Fibroblast of lung (primary cell): ENCODE measurements at regions not wholly inside any gene's neighbourhood (a gene's known extent, or its start where the extent isn't known, plus 50 kb on each side); places are given as distances from the start of the nearest gene placed in this dataset.

Experiments used
- DNase-seq, 2 donors: peaks; one replicate each; pipeline versions ENCODE4 v3.0.0 to v3.0.0-alpha.2; 2010; ENCODE audit warnings: low read depth in 2 of 2
- H2AFZ ChIP-seq: 2 replicates; pipeline ENCODE4 v1.5.1; 2012; ENCODE audit warnings: low read length, control low read depth, inconsistent platforms
- H3K27ac ChIP-seq: 2 replicates; pipeline ENCODE4 v1.5.1; 2011; ENCODE audit warnings: low read length, control low read depth; ENCODE audit not compliant: insufficient read depth
- H3K27me3 ChIP-seq: 2 replicates; pipeline ENCODE4 v1.5.1; 2011; ENCODE audit warnings: mild to moderate bottlenecking, low read length; ENCODE audit not compliant: control insufficient read depth, insufficient read depth
- H3K36me3 ChIP-seq: 2 replicates; pipeline ENCODE4 v1.5.1; 2011; ENCODE audit warnings: low read length; ENCODE audit not compliant: control insufficient read depth, insufficient read depth
- H3K4me1 ChIP-seq: 2 replicates; pipeline ENCODE4 v1.5.1; 2011; ENCODE audit warnings: low read length; ENCODE audit not compliant: control insufficient read depth, insufficient read depth; ENCODE audit errors: extremely low read depth
- H3K4me2 ChIP-seq: 2 replicates; pipeline ENCODE4 v1.5.1; 2011; ENCODE audit warnings: low read length, control low read depth; ENCODE audit not compliant: insufficient read depth; ENCODE audit errors: extremely low read depth
- H3K4me3 ChIP-seq, 4 experiments: fragments of 200-600 bp in 1 of 4; sonication (generic) in 1 of 4; replicated peaks in 1 of 4; 2 replicates each; pipeline ENCODE4 v1.5.1; 2011 to 2016; ENCODE audit warnings: low read length in 4 of 4, low read depth in 3 of 4, mild to moderate bottlenecking in 3 of 4, control low read depth in 2 of 4, inconsistent platforms in 1 of 4, mixed read lengths in 1 of 4; ENCODE audit not compliant: insufficient read depth in 1 of 4; ENCODE audit errors: control extremely low read depth in 1 of 4
- H3K79me2 ChIP-seq: 2 replicates; pipeline ENCODE4 v1.5.1; 2012; ENCODE audit warnings: mild to moderate bottlenecking, low read length, inconsistent platforms; ENCODE audit not compliant: control insufficient read depth, insufficient read depth
- H3K9ac ChIP-seq: 2 replicates; pipeline ENCODE4 v1.5.1; 2011; ENCODE audit warnings: mild to moderate bottlenecking, low read length, control low read depth; ENCODE audit not compliant: insufficient read depth
- H3K9me3 ChIP-seq: 2 replicates; pipeline ENCODE4 v1.5.1; 2012; ENCODE audit warnings: low read depth, low read length; ENCODE audit not compliant: control insufficient read depth, insufficient read depth
- H4K20me1 ChIP-seq: 2 replicates; pipeline ENCODE4 v1.5.1; 2011; ENCODE audit warnings: low read length; ENCODE audit not compliant: control insufficient read depth, insufficient read depth; ENCODE audit errors: extremely low read depth
- EZH2 ChIP-seq: IDR thresholded peaks from 2 replicates; pipeline ENCODE4 v1.5.1; 2012; ENCODE audit warnings: low read length, control low read depth, mild to moderate bottlenecking; ENCODE audit errors: missing control alignments
- TF ChIP-seq, protein P1 (sequence below), 2 donors: IDR thresholded peaks in 1 of 2; conservative IDR thresholded peaks in 1 of 2; 1 replicate in 1 of 2; 2 replicates in 1 of 2; pipeline ENCODE4 v1.5.1; 2011 to 2012; ENCODE audit warnings: low read length in 2 of 2, control low read depth in 1 of 2, inconsistent platforms in 1 of 2, low read depth in 1 of 2, mild to moderate bottlenecking in 1 of 2

DNA sequence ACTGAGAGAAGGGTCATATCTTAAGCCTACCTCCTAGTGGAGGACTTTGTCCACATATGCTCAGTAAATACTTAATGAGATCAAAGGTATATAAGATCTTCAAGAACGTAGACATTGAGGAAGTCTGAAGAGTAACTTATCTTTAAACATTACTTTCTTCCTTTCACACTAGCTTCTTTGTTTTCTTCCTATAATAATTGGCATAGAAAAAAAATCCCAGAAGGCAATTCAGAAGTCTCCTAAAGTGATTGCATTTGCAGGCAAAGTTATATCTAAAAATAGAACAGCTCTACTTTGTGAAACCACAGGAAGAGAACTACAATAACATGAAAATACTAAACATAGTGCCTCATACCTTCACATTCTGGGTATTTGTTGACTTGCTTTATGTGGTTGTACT, 150.4 kb downstream of the PPP1R3A start:
- peak in 1 of 2 donors; percentile 30 for DNase-seq
- Histone ChIP-seq H3K4me3 (no peak overlapping the region), H3K9me3 (no peaks in the 10 kb centered on the region), H3K36me3 (no peaks in the 10 kb centered on the region), H4K20me1 (no peaks in the 10 kb centered on the region), H3K9ac (no peak overlapping the region), H3K27me3 (no peaks in the 10 kb centered on the region), H2AFZ (no peak overlapping the region), H3K27ac (no peak overlapping the region), H3K4me1 (no peaks in the 10 kb centered on the region), H3K79me2 (no peaks in the 10 kb centered on the region), H3K4me2 (no peak overlapping the region)
- TF ChIP-seq EZH2: no peak
- TF ChIP-seq, protein P1, sequence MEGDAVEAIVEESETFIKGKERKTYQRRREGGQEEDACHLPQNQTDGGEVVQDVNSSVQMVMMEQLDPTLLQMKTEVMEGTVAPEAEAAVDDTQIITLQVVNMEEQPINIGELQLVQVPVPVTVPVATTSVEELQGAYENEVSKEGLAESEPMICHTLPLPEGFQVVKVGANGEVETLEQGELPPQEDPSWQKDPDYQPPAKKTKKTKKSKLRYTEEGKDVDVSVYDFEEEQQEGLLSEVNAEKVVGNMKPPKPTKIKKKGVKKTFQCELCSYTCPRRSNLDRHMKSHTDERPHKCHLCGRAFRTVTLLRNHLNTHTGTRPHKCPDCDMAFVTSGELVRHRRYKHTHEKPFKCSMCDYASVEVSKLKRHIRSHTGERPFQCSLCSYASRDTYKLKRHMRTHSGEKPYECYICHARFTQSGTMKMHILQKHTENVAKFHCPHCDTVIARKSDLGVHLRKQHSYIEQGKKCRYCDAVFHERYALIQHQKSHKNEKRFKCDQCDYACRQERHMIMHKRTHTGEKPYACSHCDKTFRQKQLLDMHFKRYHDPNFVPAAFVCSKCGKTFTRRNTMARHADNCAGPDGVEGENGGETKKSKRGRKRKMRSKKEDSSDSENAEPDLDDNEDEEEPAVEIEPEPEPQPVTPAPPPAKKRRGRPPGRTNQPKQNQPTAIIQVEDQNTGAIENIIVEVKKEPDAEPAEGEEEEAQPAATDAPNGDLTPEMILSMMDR (conservative IDR thresholded peaks at IDR 0.05 in 1 of 2, IDR thresholded peaks at IDR 0.05 in 1 of 2; ENCODE audit: low read depth in 1 of 2, low read length in 2 of 2): no peak

DNA sequence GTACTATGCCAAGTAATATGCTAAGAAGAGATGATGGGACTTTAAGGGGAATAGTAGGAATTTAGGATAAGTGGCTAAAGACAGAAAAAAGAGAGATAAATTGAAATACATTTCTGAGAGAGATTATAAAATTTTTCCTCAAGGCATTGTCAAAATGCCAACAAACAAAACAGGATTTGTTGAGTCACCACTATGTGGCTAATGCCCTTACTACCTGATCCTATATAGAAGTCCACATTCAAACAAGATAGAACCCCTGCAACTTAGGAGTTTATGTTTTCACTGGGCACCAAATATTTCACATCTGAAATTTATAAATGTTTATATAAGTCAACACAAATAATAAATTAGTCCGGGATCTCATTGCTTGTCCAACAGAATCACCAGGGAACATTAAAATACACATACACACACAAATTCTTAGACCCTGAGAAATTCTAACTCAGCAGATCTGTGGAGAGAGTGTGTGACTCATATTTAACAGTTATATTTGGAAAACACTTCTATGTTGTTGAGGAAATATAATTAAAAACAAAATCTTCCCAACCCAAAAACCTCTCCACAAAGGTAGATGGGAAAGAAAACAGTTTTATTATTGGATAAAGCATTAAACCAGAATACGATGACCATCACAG, 154.3 kb downstream of the PPP1R3A start:
- H3K9ac ChIP-seq: no peak overlapping the region
- no peak overlapping the region for H2AFZ ChIP-seq
- TF ChIP-seq, protein P1 (conservative IDR thresholded peaks at IDR 0.05 in 1 of 2, IDR thresholded peaks at IDR 0.05 in 1 of 2; ENCODE audit: low read depth in 1 of 2, low read length in 2 of 2): no peak
- no peak for TF ChIP-seq EZH2
- no peak overlapping the region for H3K27ac ChIP-seq
- no peaks in the 10 kb centered on the region for H3K4me1 ChIP-seq
- no peaks in the 10 kb centered on the region for H3K9me3 ChIP-seq
- no peak overlapping the region for H3K4me2 ChIP-seq
- no peaks in the 10 kb centered on the region for H4K20me1 ChIP-seq
- H3K4me3 ChIP-seq: no peak overlapping the region
- no peaks in the 10 kb centered on the region for H3K27me3 ChIP-seq
- no peaks in the 10 kb centered on the region for H3K36me3 ChIP-seq
- no peaks in the 10 kb centered on the region for H3K79me2 ChIP-seq
- DNase-seq: peak; percentile 11 to 25

DNA sequence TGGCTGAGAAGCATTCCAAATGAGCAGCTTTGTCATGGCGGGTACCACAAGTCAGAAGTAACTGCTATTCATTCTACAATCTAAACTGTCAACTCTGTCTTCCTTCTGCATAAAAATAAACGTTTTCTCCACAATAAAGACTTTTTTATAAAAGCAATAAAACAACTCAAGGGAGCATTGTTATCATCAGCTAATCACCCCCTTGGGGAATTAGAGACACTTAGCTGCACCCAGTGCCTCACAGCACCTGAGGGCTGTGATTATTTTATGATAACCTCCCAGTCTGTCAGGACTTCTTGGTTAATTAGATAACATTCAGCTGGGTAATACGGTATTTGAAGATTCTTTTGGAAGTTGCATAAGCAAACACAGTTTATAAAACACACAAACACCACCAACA, 155.6 kb downstream of the PPP1R3A start:
- Histone ChIP-seq H2AFZ (no peak overlapping the region), H3K4me3 (no peak overlapping the region), H3K79me2 (no peaks in the 10 kb centered on the region), H3K4me2 (no peak overlapping the region), H3K36me3 (no peaks in the 10 kb centered on the region), H3K27me3 (no peaks in the 10 kb centered on the region), H3K9ac (no peak overlapping the region), H3K9me3 (no peaks in the 10 kb centered on the region), H3K27ac (no peak overlapping the region), H4K20me1 (no peaks in the 10 kb centered on the region), H3K4me1 (no peaks in the 10 kb centered on the region)
- no peak for DNase-seq
- no peak for TF ChIP-seq EZH2
- TF ChIP-seq, protein P1 (conservative IDR thresholded peaks at IDR 0.05 in 1 of 2, IDR thresholded peaks at IDR 0.05 in 1 of 2; ENCODE audit: low read depth in 1 of 2, low read length in 2 of 2): no peak
